Activated CD4-positive, alpha-beta T cell treated with anti-CD3 and anti-CD28 coated beads for 48 hours (primary cell): ENCODE measurements at regions not wholly inside any gene's neighbourhood (a gene's known extent, or its start where the extent isn't known, plus 50 kb on each side); places are given as distances from the start of the nearest gene placed in this dataset.

ENCODE experiments used
- DNase-seq: peaks from one replicate; pipeline ENCODE4 v3.0.0-alpha.2; 2020

- DNase-seq, result no peak
Observed at GRCh38 chr11:79762279-79762921, 321.6 kb upstream of the TENM4 start.

- no peak for DNase-seq
Observed at GRCh38 chr11:79758325-79758724, 317.5 kb upstream of the TENM4 start.

- DNase-seq, result no peak
Observed at GRCh38 chr11:79747406-79747805, 306.6 kb upstream of the TENM4 start.

GRCh38 chr11:79744941-79745340 lies 304.1 kb upstream of the TENM4 start:
- no peak for DNase-seq

- DNase-seq, result no peak
Observed at GRCh38 chr11:79742176-79742575, 301.3 kb upstream of the TENM4 start.

GRCh38 chr11:79739591-79739990 lies 298.8 kb upstream of the TENM4 start:
- DNase-seq, result no peak

- DNase-seq, result no peak
Observed at GRCh38 chr11:79727221-79727620, 286.4 kb upstream of the TENM4 start.

GRCh38 chr11:79720115-79720514 lies 279.3 kb upstream of the TENM4 start:
- DNase-seq, result no peak

GRCh38 chr11:79708319-79708932 lies 267.6 kb upstream of the TENM4 start:
- no peak for DNase-seq

GRCh38 chr11:79705648-79706047 lies 264.8 kb upstream of the TENM4 start:
- DNase-seq, result no peak

GRCh38 chr11:79702303-79702702 lies 261.5 kb upstream of the TENM4 start:
- DNase-seq, result no peak

GRCh38 chr11:79699246-79699645 lies 258.4 kb upstream of the TENM4 start:
- no peak for DNase-seq

GRCh38 chr11:79697905-79698304 lies 257.1 kb upstream of the TENM4 start:
- no peak for DNase-seq

GRCh38 chr11:79694368-79694767 lies 253.5 kb upstream of the TENM4 start:
- no peak for DNase-seq

GRCh38 chr11:79691445-79691844 lies 250.6 kb upstream of the TENM4 start:
- DNase-seq, result no peak

GRCh38 chr11:79686703-79687419 lies 246.0 kb upstream of the TENM4 start:
- no peak for DNase-seq

GRCh38 chr11:79683930-79684329 lies 243.1 kb upstream of the TENM4 start:
- no peak for DNase-seq

GRCh38 chr11:79678780-79679452 lies 238.1 kb upstream of the TENM4 start:
- no peak for DNase-seq

- no peak for DNase-seq
Observed at GRCh38 chr11:79676396-79676795, 235.6 kb upstream of the TENM4 start.

GRCh38 chr11:79675081-79675480 lies 234.3 kb upstream of the TENM4 start:
- no peak for DNase-seq

- no peak for DNase-seq
Observed at GRCh38 chr11:79672786-79673185, 232.0 kb upstream of the TENM4 start.

GRCh38 chr11:79671401-79671800 lies 230.6 kb upstream of the TENM4 start:
- DNase-seq, result no peak

GRCh38 chr11:79670882-79671281 lies 230.1 kb upstream of the TENM4 start:
- DNase-seq, result no peak

- DNase-seq, result no peak
Observed at GRCh38 chr11:79668575-79668974, 227.7 kb upstream of the TENM4 start.
